ENCODE measurements at regions not wholly inside any gene's neighbourhood (a gene's known extent, or its start where the extent isn't known, plus 50 kb on each side); places are given as distances from the start of the nearest gene placed in this dataset.

GRCh38 chr10:83522881-83523386 lies 616.4 kb upstream of the GHITM start:
- no peak overlapping the region for H3K4me3 ChIP-seq (ENCODE audit: extremely low read depth in 1 of 4, insufficient read depth in 2 of 4, low read depth in 3 of 4, low read length in 4 of 4)
- TF ChIP-seq KDM1A (IDR thresholded peaks at IDR 0.05; ENCODE audit: borderline replicate concordance, low read length) (no peak), FOSL1 (IDR thresholded peaks at IDR 0.05; ENCODE audit: insufficient read depth, low read depth, low read length) (no peak), RXRA (IDR thresholded peaks at IDR 0.05; ENCODE audit: insufficient read depth, low read depth, low read length) (no peak), ASH2L (IDR thresholded peaks at IDR 0.05; ENCODE audit: low read length) (no peak), TAF7 (optimal IDR thresholded peaks at IDR 0.05; ENCODE audit: borderline replicate concordance, low read depth, low read length) (no peak), POLR2A (IDR thresholded peaks at IDR 0.05; ENCODE audit: control extremely low read depth in 1 of 2, low read depth in 2 of 2, low read length in 2 of 2) (no peak), SP1 (IDR thresholded peaks at IDR 0.05; ENCODE audit: low read depth, low read length) (no peak), HDAC2 (IDR thresholded peaks at IDR 0.05; ENCODE audit: borderline replicate concordance in 1 of 2, low read depth in 2 of 2, low read length in 2 of 2) (no peak), HDAC6 (IDR thresholded peaks at IDR 0.05; ENCODE audit: low read depth, low read length) (no peak), BACH1 (IDR thresholded peaks at IDR 0.05; ENCODE audit: low read length) (no peak), NRF1 (IDR thresholded peaks at IDR 0.05; ENCODE audit: low read depth, low read length) (no peak), CTCF (IDR thresholded peaks at IDR 0.05; ENCODE audit: control extremely low read depth in 1 of 3, insufficient read depth in 1 of 3, low read depth in 1 of 3, low read length in 3 of 3) (no peak)

More at GRCh38 chr10:83522881-83523386, 616.4 kb upstream of the GHITM start:
- Histone ChIP-seq H3K56ac (replicated peaks; ENCODE audit: insufficient read length, low read depth, low read length) (no peak overlapping the region), H3K23ac (ENCODE audit: insufficient read length) (no peak overlapping the region), H3K18ac (ENCODE audit: extremely low read depth, low read length) (no peak overlapping the region), H3K27ac (ENCODE audit: low read depth, low read length) (no peak overlapping the region), H3K4me2 (ENCODE audit: insufficient read depth in 1 of 2, low read depth in 2 of 2, low read length in 2 of 2) (no peak overlapping the region), H3K27me3 (replicated peaks in 1 of 4; ENCODE audit: control insufficient read depth in 3 of 4, extremely low read depth in 1 of 4, insufficient read depth in 3 of 4, low read length in 3 of 4) (no peaks in the 10 kb centered on the region), H3K79me2 (ENCODE audit: control insufficient read depth in 1 of 2, insufficient read depth in 2 of 2, low read length in 2 of 2) (no peaks in the 10 kb centered on the region), H3K9ac (replicated peaks in 1 of 4; ENCODE audit: extremely low read depth in 1 of 4, low read depth in 3 of 4, low read length in 3 of 4) (no peak overlapping the region), H3K36me3 (ENCODE audit: control insufficient read depth in 2 of 4, insufficient read depth in 4 of 4, low read length in 3 of 4) (no peaks in the 10 kb centered on the region), H2BK20ac (ENCODE audit: low read length) (no peak overlapping the region), H4K91ac (replicated peaks; ENCODE audit: insufficient read length, low read length) (no peak overlapping the region), H2AFZ (ENCODE audit: low read length) (no peak overlapping the region), H3K23me2 (ENCODE audit: low read depth, low read length) (no peaks in the 10 kb centered on the region), H3K4ac (replicated peaks; ENCODE audit: insufficient read length, low read depth, low read length) (no peak overlapping the region), H3K4me1 (replicated peaks in 1 of 4; ENCODE audit: control insufficient read depth in 3 of 4, insufficient read depth in 4 of 4, low read length in 3 of 4) (no peaks in the 10 kb centered on the region), H2BK15ac (ENCODE audit: low read length) (no peak overlapping the region), H2BK12ac (ENCODE audit: low read depth, low read length) (no peak overlapping the region), H4K8ac (ENCODE audit: extremely low read depth, insufficient read depth, low read length) (no peak overlapping the region), H3K9me3 (ENCODE audit: insufficient read depth in 2 of 2, low read depth in 1 of 2, low read length in 1 of 2) (no peaks in the 10 kb centered on the region; a peak in 1 of 4 replicates), H4K5ac (ENCODE audit: insufficient read length, low read depth, low read length) (no peak overlapping the region), H2BK120ac (replicated peaks; ENCODE audit: low read depth, low read length) (no peak overlapping the region), H3K14ac (ENCODE audit: insufficient read length) (no peak overlapping the region), H3K79me1 (ENCODE audit: low read depth, low read length) (no peaks in the 10 kb centered on the region), H2BK5ac (ENCODE audit: low read depth, low read length) (no peak overlapping the region), H2AK5ac (ENCODE audit: low read depth, low read length) (no peak overlapping the region), H4K20me1 (replicated peaks in 1 of 2; ENCODE audit: control insufficient read depth in 1 of 2, insufficient read depth in 2 of 2, low read length in 2 of 2) (no peaks in the 10 kb centered on the region)
- DNase-seq (ENCODE audit: low read depth in 1 of 2, low spot score in 2 of 2) (no peak), FAIRE-seq (no peak)
- POLR2A ChIA-PET (ENCODE audit: partially characterized antibody): no interaction called here
- 88% methylated on average over 3 of the region's 3 CpGs; no CpG with 5 or more reads in 1 of the 2 experiments for WGBS, 2 experiments (ENCODE audit: extremely low coverage in 1 of 2, insufficient coverage in 1 of 2, insufficient read length in 1 of 2, insufficient replicate concordance in 2 of 2, low coverage in 1 of 2, low lambda C conversion rate in 2 of 2, missing lambda C conversion rate in 1 of 2)
- CTCF ChIA-PET (ENCODE audit: partially characterized antibody): no interaction called here
